ENCODE measurements at regions not wholly inside any gene's neighbourhood (a gene's known extent, or its start where the extent isn't known, plus 50 kb on each side); places are given as distances from the start of the nearest gene placed in this dataset.

DNA sequence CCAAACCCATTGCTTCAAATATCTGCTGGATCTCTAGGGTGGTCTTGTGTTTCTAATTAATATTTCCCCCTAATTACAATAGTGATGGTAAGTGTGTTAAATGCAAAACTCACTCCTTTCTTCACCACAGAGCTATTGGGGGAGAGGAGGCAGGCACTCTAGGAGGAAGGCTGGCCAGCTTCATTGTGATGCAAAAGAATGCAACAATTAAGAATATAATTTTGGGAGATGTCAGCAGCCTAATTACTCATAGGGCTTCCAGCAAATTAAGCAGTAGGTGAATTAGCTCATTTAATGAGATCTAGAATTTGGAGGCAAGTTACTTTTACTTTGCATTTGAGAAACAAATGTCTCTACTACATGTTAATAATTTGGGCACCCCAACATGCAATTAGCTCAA lies 560.4 kb upstream of the DAB1 start:
- ATAC-seq: no peak

GRCh38 chr1:57983441-57983840 lies 559.6 kb upstream of the DAB1 start:
- no peak for ATAC-seq

- no peak for ATAC-seq
Observed at GRCh38 chr1:57982852-57983251, 559.0 kb upstream of the DAB1 start.

DNA sequence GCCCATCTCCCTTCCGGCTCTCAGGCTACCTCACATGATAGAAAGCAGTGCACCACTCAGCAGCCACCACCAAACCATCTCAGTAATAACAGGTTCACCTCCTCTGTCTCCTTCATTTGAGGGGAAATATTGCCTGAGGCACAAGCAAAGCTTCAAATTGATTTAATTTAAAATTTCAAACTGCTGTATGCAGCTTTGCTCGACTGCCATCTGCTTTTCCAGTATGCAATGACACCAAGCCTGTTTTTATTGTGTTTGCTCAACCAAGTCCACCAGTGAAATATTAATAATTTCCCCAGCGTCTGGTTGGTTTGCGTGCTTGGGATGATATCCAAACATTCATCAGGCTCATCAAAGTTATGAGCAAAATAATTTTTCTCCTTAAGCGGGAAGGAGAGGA lies 552.4 kb upstream of the DAB1 start:
- no peak for ATAC-seq

- no peak for ATAC-seq
Observed at GRCh38 chr1:57968321-57968720, 544.5 kb upstream of the DAB1 start.

DNA sequence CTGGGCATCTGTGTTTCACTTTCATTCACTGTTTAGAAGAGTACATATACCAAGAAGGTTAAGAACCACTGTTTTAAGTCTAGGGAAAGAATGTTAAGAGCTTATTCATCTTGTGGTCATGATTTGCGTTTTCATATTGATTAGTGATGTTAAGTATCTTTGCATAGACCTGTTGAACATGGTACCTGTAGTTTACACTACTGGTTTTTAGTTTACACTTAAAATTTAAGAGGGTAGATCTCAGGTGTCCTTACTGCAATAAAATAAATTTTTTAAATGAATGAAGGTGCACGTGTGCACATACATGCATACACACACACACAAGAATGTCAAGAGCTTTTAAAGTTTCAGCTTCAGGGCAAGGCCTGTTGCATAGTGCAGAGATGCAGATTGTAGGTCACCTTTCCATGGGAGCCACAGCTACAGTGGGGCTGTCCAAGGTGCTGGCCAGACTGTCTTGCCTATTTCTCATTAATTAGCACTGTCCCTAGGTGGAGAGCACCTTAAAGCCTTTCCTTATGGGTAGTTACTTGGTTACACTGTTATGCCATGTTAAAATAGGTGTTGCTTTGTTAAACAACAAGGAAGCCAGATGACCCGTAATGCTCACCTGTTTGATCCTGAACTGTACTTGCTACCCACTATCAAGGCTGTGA lies 543.0 kb upstream of the DAB1 start:
- no peak for ATAC-seq

- no peak for ATAC-seq
Observed at GRCh38 chr1:57966340-57966739, 542.5 kb upstream of the DAB1 start.

DNA sequence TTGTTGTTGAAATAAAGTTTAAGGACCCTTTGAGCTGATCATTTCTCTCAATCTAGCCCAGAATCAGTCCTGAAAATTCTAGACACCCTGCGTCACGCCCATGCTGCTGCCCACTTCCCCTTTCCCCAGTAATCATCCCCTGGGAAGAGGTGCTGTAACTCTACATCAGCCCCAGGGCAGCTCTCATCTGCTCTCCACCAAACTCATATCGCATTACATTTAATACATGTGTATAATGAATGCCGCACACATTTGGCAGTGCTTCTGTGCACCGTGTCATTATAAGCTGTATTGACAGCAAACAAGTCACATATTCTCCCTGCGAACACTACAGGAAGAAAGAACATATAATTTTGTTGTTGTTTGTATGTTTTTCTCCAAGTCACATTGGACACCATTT lies 539.7 kb upstream of the DAB1 start:
- no peak for ATAC-seq

DNA sequence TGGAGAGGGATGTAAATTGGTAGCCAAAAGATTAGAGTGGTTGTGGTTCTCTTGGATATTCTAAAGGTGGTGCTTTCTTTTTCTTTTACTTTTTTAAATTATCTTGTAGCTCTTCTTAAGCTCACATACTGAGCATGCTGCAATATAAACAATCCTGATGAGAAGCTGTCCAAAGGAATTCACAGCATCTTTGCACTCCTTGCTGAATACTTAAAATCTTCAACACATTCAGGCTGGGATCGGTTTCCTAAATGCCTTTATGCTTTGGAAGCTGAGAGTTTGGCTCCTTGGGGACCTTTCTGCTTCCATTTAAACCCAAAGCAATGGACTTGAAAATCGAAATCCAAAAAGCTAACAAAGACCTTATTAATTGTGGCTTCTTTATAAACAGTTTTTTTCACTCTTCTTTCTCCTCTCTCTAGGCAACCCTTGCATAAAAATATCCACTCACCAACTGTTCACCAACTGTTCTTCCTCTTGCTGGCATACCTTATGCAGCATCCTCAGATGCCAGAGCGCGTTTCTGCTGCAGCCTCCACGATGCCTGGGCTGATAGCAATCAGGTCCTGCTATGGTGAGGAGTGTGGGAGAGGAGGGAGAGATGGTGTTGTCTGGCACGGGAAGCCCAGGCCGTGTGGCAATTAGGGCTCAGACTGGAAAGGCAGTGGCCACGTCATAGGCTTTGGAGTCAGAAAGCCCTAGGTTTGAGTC lies 535.8 kb upstream of the DAB1 start:
- ATAC-seq: no peak

DNA sequence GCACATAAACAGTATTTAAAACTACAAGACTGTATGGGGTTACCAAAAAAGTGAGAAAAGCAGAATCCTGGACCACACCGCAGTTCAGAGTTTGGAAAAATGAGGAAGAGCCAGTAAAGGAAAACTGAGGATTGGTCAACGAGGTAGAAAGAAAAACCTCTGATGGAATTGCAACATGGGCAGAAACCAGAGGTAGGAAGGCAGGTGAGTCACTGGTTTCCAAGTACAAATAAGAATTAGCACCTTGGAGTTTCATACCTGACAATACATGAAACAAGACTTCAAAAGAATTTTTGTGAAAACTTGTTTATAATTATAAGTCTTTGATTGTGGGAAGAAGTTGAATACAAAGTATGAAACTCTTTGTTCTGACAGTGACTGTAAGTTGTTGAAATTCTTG lies 533.7 kb upstream of the DAB1 start:
- no peak for ATAC-seq

GRCh38 chr1:57951390-57951789 lies 527.5 kb upstream of the DAB1 start:
- no peak for ATAC-seq

DNA sequence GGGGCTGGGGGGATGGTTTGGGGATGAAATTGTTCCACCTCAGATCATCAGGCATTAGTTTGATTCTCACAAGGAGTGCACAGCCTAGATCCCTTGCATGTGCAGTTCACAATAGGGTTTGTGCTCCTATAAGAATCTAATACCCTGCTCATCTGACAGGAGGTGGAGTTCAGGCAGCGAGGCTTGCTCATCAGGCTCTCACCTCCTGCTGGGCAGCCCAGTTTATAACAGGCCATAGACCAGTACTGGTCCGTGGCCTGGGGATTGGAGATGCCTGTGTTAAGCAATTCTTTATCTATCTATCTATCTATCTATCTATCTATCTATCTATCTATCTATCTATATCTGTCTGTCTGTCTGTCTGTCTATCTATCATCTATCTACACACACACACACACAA lies 525.3 kb upstream of the DAB1 start:
- no peak for ATAC-seq

DNA sequence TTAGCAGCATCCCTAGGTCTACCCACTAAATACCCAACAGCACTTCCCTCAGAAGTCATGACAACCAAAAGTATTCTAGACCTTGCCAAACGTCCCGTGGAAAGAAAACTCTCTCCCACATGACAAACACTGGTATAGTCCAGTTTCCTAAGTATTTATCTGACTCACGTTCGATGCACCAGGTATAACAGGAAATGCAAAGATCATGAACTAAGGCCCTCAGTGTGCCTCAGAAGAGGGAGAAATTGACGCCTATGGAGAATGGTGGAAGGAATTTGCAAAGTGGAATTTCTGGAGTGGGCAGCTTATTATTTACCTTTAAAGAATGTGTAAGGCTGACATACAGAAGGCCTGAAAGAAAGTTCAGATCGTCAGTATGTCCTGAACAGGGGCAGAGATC lies 523.6 kb upstream of the DAB1 start:
- ATAC-seq: no peak

GRCh38 chr1:57945045-57945444 lies 521.2 kb upstream of the DAB1 start:
- ATAC-seq: no peak

- ATAC-seq: no peak
Observed at GRCh38 chr1:57943365-57943764, 519.5 kb upstream of the DAB1 start.

DNA sequence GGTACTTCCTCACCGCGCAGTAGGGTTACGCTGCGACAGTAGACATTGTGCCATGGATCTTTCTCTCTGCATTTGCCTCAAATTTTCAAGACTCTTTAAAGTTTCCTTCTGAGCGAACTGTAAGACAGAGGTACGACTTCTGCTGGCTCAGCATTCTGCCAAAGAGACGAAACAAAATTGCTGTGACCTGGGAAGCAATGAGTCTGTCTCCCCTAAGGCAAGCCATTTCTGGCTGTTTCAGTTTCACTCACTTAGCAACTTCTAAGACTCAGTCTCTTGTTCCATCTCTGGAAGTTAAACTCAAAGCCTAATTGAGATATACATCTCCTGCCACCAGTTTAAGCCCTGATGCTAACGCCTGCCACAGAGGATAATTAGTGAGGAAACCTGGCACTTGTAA lies 510.9 kb upstream of the DAB1 start:
- no peak for ATAC-seq

DNA sequence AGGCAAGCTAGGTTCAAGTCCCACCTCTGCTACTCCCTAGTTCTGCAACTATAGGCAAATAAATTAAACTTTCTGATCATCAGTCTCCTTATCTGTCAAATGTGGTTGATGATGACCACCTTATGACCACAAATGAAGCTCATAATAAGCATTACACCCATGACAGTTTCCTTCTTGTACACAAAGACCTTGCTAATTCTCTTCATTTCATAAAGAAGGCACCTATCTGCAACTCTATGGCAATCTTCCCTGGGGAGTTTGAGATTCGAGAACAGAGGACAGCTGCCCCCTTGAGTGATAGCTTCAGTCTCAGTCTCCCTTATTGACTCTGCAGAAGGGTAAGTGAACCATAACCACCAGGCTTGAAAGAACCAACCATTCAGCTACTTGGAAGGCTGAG lies 503.1 kb upstream of the DAB1 start:
- no peak for ATAC-seq

DNA sequence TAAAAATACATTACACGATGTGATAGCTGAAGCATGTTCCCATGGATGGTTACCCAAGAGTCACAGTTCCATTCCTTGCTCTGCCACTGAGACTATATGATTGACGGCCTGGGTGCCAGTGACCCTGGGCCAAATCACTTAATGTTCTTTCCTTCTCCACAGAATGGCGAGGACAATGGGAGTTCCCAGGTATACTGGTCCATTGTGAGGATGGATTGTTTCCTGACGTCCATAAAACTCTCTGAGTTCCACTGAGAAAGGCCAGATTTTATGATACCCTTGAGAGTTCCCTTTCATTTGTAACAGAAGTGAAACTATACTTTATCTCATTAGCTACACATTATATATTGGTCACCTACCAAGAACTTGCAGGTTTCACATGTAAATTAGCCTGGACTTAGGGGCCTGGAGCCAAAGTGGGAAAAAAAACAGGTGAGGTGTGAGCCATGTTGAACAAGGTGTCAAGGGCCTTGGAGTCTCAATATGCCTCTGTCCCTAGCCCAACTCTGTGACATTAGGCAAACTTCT lies 502.2 kb upstream of the DAB1 start:
- ATAC-seq: no peak

- ATAC-seq: no peak
Observed at GRCh38 chr1:57925226-57925625, 501.4 kb upstream of the DAB1 start.

GRCh38 chr1:57922130-57922529 lies 498.3 kb upstream of the DAB1 start:
- ATAC-seq: no peak

DNA sequence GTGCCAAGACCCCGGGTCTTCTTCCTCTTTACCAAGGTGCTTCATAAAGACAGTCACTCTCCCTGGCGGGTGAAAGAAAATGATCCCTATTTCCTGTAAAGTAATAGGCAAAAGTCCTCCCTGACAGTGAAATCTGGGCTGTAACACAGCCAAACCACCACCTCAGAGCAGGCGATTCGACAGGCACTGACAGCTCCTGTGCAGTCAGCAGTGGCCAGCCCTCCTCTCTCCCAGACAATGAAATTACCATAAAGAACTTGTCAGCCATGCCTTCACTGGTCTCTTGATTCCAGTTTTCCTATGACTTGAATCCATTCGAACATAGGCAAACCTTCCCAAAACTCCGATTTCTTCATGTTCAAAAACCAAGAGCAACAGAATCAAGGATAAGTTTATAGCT lies 492.2 kb upstream of the DAB1 start:
- ATAC-seq: no peak

DNA sequence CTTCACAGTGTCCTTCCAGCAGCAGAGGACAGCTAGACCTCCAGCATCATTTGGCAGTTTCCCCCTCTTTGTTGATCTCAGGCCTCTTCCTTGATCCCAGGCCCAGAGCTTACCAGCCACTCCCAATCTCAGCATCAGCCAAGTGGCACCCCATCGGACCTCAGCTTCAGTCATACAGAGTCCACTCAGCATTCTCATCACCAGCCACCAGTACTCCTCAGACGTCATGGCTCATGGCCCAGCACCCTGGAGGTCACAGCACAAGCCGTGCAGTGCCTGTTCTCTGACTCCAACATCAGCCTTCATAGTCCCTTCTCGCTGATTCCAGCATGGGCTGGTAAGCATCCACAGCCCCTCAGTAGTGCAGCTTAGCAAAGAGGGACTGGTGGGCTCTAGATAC lies 487.6 kb upstream of the DAB1 start:
- ATAC-seq: no peak

DNA sequence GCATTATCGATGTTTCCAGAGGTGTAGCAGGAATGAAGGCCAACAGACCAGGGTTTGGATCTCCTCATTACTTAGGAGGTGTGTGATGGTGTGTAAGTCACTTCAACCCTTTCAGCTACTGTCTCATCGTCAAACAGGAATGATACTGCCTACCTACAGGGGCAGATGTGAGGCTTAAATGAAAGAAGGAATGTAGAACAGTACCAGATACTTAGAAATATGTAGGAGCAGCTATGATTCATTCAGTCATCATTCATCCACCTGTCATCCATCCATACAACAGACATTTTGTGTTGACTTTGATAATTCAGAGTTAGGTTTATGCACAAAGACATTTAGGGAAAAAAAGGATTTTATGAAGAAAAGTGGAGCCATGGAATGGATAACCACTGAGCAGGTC lies 486.9 kb upstream of the DAB1 start:
- no peak for ATAC-seq

DNA sequence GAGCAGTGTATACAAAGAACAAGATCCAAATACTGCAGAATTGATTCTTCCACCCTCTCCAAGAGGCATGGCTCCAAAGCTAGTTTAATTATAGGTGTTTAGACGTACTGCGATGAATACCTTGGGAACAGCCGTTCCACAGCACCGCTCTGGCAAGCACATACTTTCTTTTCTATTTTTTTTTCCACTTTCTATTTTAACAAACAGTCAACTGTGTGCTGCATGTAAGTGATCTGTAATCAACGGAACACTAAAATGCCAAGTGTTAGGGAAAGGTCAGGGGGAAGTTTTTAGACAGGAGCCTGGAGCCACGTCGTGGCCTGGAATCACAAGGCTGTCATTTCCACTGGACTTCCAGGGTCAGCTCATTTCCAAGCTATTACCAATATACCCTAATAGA lies 486.4 kb upstream of the DAB1 start:
- ATAC-seq: no peak
